ENCODE measurements at regions not wholly inside any gene's neighbourhood (a gene's known extent, or its start where the extent isn't known, plus 50 kb on each side); places are given as distances from the start of the nearest gene placed in this dataset.

GRCh38 chr2:2836343-2837070 lies 505.4 kb upstream of the MYT1L start:
- no peak for TF ChIP-seq CTCF (IDR thresholded peaks at IDR 0.05)
- TF ChIP-seq POLR2A (IDR thresholded peaks at IDR 0.05): no peak

Data from lower leg skin (tissue), 3 donors.